KMS-11 (cell line): ENCODE measurements at regions not wholly inside any gene's neighbourhood (a gene's known extent, or its start where the extent isn't known, plus 50 kb on each side); places are given as distances from the start of the nearest gene placed in this dataset.
A peak's percentile ranks its signal among the peaks of the same experiment; 100 is the strongest.

Source experiments
- H2AFZ ChIP-seq: fragments of 200-600 bp; sonication (generic); 2 replicates; pipeline ENCODE4 v1.6.1; 2016; ENCODE audit warnings: antibody characterized with exemption, mixed run types, low read depth
- H3K27ac ChIP-seq: fragments of 200-600 bp; sonication (generic); 2 replicates; pipeline ENCODE4 v1.6.1; 2016; ENCODE audit warnings: mild to moderate bottlenecking, mixed run types
- H3K27me3 ChIP-seq: fragments of 200-600 bp; sonication (generic); 2 replicates; pipeline ENCODE4 v1.6.1; 2017; ENCODE audit warnings: mild to moderate bottlenecking, low read depth, mixed run types, moderate library complexity; ENCODE audit not compliant: insufficient read depth
- H3K36me3 ChIP-seq: fragments of 200-600 bp; sonication (generic); 2 replicates; pipeline ENCODE4 v1.6.1; 2017; ENCODE audit warnings: mild to moderate bottlenecking, mixed run types; ENCODE audit not compliant: insufficient read depth
- H3K4me1 ChIP-seq: fragments of 200-600 bp; sonication (generic); 2 replicates; pipeline ENCODE4 v1.6.1; 2016; ENCODE audit warnings: mild to moderate bottlenecking, low read depth, mixed run types; ENCODE audit not compliant: poor library complexity, severe bottlenecking
- H3K4me2 ChIP-seq: fragments of 200-600 bp; sonication (generic); 2 replicates; pipeline ENCODE4 v1.7.0; 2016; ENCODE audit warnings: mild to moderate bottlenecking, mixed run types
- H3K4me3 ChIP-seq: fragments of 200-600 bp; sonication (generic); IDR thresholded peaks from 2 replicates; pipeline ENCODE4 v1.6.1; 2017; ENCODE audit warnings: low read depth, low read length, mixed read lengths; ENCODE audit not compliant: insufficient read depth
- H3K79me2 ChIP-seq: fragments of 200-600 bp; sonication (generic); 2 replicates; pipeline ENCODE4 v1.6.1; 2016; ENCODE audit warnings: low read depth, mixed run types; ENCODE audit not compliant: insufficient read depth
- H3K9ac ChIP-seq: fragments of 200-600 bp; sonication (generic); 2 replicates; pipeline ENCODE4 v1.6.1; 2016; ENCODE audit warnings: mild to moderate bottlenecking, mixed run types
- H4K20me1 ChIP-seq: fragments of 200-600 bp; sonication (generic); 2 replicates; pipeline ENCODE4 v1.6.1; 2016; ENCODE audit warnings: mild to moderate bottlenecking, mixed run types; ENCODE audit not compliant: insufficient read depth
- TF ChIP-seq, protein P1 (sequence below): fragments of 200-600 bp; sonication (generic); conservative IDR thresholded peaks from 2 replicates; pipeline ENCODE4 v1.6.1; 2017; ENCODE audit warnings: low read depth, mild to moderate bottlenecking, antibody characterized with exemption, low read length, moderate library complexity, mixed read lengths

GRCh38 chr6:17047889-17048288, 54.0 kb upstream of the STMND1 start:
- Histone ChIP-seq H4K20me1 (no peaks in the 10 kb centered on the region), H2AFZ (no peak overlapping the region), H3K27me3 (no peaks in the 10 kb centered on the region), H3K4me2 (no peak overlapping the region), H3K36me3 (no peaks in the 10 kb centered on the region), H3K79me2 (no peaks in the 10 kb centered on the region), H3K27ac (no peak overlapping the region), H3K4me1 (no peaks in the 10 kb centered on the region), H3K9ac (no peak overlapping the region), H3K4me3 (no peak overlapping the region)
- TF ChIP-seq, protein P1, sequence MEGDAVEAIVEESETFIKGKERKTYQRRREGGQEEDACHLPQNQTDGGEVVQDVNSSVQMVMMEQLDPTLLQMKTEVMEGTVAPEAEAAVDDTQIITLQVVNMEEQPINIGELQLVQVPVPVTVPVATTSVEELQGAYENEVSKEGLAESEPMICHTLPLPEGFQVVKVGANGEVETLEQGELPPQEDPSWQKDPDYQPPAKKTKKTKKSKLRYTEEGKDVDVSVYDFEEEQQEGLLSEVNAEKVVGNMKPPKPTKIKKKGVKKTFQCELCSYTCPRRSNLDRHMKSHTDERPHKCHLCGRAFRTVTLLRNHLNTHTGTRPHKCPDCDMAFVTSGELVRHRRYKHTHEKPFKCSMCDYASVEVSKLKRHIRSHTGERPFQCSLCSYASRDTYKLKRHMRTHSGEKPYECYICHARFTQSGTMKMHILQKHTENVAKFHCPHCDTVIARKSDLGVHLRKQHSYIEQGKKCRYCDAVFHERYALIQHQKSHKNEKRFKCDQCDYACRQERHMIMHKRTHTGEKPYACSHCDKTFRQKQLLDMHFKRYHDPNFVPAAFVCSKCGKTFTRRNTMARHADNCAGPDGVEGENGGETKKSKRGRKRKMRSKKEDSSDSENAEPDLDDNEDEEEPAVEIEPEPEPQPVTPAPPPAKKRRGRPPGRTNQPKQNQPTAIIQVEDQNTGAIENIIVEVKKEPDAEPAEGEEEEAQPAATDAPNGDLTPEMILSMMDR = no peak

GRCh38 chr6:17045581-17046322, 56.1 kb upstream of the STMND1 start:
- H3K36me3 ChIP-seq = no peaks in the 10 kb centered on the region
- TF ChIP-seq, protein P1 = no peak
- no peak overlapping the region for H2AFZ ChIP-seq
- no peaks in the 10 kb centered on the region for H3K79me2 ChIP-seq
- H3K27ac ChIP-seq = no peak overlapping the region
- no peaks in the 10 kb centered on the region for H3K27me3 ChIP-seq
- no peak overlapping the region for H3K9ac ChIP-seq
- H3K4me1 ChIP-seq = no peaks in the 10 kb centered on the region
- H3K4me3 ChIP-seq = no peak overlapping the region
- no peak overlapping the region for H3K4me2 ChIP-seq
- H4K20me1 ChIP-seq = no peaks in the 10 kb centered on the region

DNA sequence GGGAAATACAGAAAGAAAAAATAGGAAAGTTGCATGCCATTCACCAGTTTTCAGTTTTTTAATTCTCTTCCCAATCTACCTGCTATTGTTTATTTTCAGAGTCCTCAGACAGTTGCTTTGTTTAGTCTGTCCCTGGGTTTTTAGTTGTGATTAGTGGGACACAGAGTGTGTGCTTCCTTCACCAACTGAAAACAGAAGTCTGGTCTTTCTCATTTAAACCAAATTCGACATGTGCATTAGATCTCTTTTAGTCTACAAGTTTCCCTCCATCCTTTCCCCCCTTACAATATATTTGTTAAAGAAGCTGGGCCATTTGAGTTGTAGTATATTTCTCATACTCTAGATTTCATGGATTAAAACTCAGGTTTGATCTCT, 58.7 kb upstream of the STMND1 start:
- no peaks in the 10 kb centered on the region for H3K27me3 ChIP-seq
- no peaks in the 10 kb centered on the region for H3K79me2 ChIP-seq
- no peaks in the 10 kb centered on the region for H3K4me1 ChIP-seq
- TF ChIP-seq, protein P1 = no peak
- H2AFZ ChIP-seq = no peak overlapping the region
- H3K27ac ChIP-seq = no peak overlapping the region
- H3K4me2 ChIP-seq = no peak overlapping the region
- no peaks in the 10 kb centered on the region for H3K36me3 ChIP-seq
- no peak overlapping the region for H3K4me3 ChIP-seq
- no peak overlapping the region for H3K9ac ChIP-seq
- no peaks in the 10 kb centered on the region for H4K20me1 ChIP-seq

- H3K9ac ChIP-seq = no peak overlapping the region
- H2AFZ ChIP-seq = no peak overlapping the region
Measured at GRCh38 chr6:17042422-17043147, 59.3 kb upstream of the STMND1 start.

More at GRCh38 chr6:17042422-17043147, 59.3 kb upstream of the STMND1 start:
- Histone ChIP-seq H3K4me3 (no peak overlapping the region), H3K27ac (no peak overlapping the region), H3K79me2 (no peaks in the 10 kb centered on the region), H3K4me2 (no peak overlapping the region), H3K27me3 (no peaks in the 10 kb centered on the region), H3K4me1 (no peaks in the 10 kb centered on the region), H4K20me1 (no peaks in the 10 kb centered on the region), H3K36me3 (no peaks in the 10 kb centered on the region)
- TF ChIP-seq, protein P1 = 0 out of 2 replicates have a peak, but pooled peaks have one; percentile 10
